Colonic mucosa (tissue), 4 donors: ENCODE measurements at regions not wholly inside any gene's neighbourhood (a gene's known extent, or its start where the extent isn't known, plus 50 kb on each side); places are given as distances from the start of the nearest gene placed in this dataset.

Experiments
- DNase-seq: peaks from one replicate; pipeline ENCODE4 v3.0.0-alpha.2; 2020
- H3K27ac ChIP-seq: fragments of 200-600 bp; one replicate; pipeline ENCODE4 v1.8.0; 2021
- H3K27me3 ChIP-seq: fragments of 200-600 bp; one replicate; pipeline ENCODE4 v1.8.0; 2021
- H3K36me3 ChIP-seq: fragments of 200-600 bp; one replicate; pipeline ENCODE4 v1.8.0; 2021
- H3K4me1 ChIP-seq: fragments of 200-600 bp; one replicate; pipeline ENCODE4 v1.8.0; 2021; ENCODE audit warnings: mild to moderate bottlenecking
- H3K4me3 ChIP-seq: fragments of 200-600 bp; one replicate; pipeline ENCODE4 v1.8.0; 2021
- H3K9ac ChIP-seq, 2 donors: one replicate each; pipeline ENCODE4 v1.7.0; 2013; ENCODE audit warnings: control low read depth in 2 of 2, low read depth in 2 of 2, low read length in 2 of 2
- H3K9me3 ChIP-seq: fragments of 200-600 bp; one replicate; pipeline ENCODE4 v1.8.0; 2021
- intact Hi-C: fragments of 100-400 bp; cut with DNase I; formaldehyde crosslinking; loops from one replicate; pipeline ENCODE4 v1.14.1; 2022
- TF ChIP-seq, protein P1 (sequence below): fragments of 200-600 bp; IDR thresholded peaks from one replicate; pipeline ENCODE4 v1.8.0; 2022; ENCODE audit warnings: antibody characterized with exemption, mild to moderate bottlenecking
- donor health status: healthy.
- donor health status: DM: no; HTN: no; CAD: no.
- donor health status: DM: no; HTN: no; CAD: no.

DNA sequence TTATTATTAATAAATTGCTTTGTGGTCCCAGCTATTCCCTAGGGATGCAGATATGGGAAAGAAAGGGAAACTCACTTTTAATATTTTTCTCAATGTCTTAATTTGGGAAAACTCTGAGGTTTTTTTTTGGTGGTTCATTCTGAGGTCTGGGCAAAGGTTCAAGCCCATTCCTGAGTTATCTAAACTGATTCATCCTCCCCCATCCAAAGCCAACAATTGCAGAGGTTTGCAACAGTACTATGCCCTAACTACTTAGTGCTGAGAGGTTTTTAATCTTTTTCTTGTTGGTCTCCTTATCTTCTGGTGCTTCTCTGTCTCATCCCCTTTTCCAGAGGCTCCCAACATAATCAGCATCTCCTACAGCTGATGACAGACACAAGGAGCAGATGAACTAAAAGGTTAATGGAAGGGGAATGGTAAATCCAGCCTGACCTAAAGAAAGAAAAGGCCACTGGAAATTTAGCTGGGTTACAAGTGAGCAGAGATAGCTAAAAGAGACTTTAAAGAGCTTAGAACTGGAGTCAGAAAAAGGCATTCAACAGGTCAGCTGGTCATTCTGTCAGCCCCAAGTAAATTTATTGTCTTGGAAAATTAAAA lies 390.4 kb downstream of the TGFB2 start:
- no peak for DNase-seq
- H3K9me3 ChIP-seq = no peaks in the 10 kb centered on the region
- H3K9ac ChIP-seq = no peak overlapping the region
- H3K4me3 ChIP-seq = no peak overlapping the region
- intact Hi-C loops = no loop called here
- no peaks in the 10 kb centered on the region for H3K27me3 ChIP-seq
- TF ChIP-seq, protein P1, sequence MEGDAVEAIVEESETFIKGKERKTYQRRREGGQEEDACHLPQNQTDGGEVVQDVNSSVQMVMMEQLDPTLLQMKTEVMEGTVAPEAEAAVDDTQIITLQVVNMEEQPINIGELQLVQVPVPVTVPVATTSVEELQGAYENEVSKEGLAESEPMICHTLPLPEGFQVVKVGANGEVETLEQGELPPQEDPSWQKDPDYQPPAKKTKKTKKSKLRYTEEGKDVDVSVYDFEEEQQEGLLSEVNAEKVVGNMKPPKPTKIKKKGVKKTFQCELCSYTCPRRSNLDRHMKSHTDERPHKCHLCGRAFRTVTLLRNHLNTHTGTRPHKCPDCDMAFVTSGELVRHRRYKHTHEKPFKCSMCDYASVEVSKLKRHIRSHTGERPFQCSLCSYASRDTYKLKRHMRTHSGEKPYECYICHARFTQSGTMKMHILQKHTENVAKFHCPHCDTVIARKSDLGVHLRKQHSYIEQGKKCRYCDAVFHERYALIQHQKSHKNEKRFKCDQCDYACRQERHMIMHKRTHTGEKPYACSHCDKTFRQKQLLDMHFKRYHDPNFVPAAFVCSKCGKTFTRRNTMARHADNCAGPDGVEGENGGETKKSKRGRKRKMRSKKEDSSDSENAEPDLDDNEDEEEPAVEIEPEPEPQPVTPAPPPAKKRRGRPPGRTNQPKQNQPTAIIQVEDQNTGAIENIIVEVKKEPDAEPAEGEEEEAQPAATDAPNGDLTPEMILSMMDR = no peak
- no peaks in the 10 kb centered on the region for H3K4me1 ChIP-seq
- no peaks in the 10 kb centered on the region for H3K36me3 ChIP-seq
- H3K27ac ChIP-seq = no peak overlapping the region

GRCh38 chr1:218739426-218739825 lies 394.3 kb downstream of the TGFB2 start:
- H3K27me3 ChIP-seq = no peaks in the 10 kb centered on the region

GRCh38 chr1:218741852-218742251 lies 396.7 kb downstream of the TGFB2 start:
- H3K27me3 ChIP-seq = no peaks in the 10 kb centered on the region
- no peaks in the 10 kb centered on the region for H3K9me3 ChIP-seq
- no peak overlapping the region for H3K27ac ChIP-seq
- TF ChIP-seq, protein P1 = no peak
- no peaks in the 10 kb centered on the region for H3K4me1 ChIP-seq
- H3K36me3 ChIP-seq = no peaks in the 10 kb centered on the region
- no peak for DNase-seq
- no peak overlapping the region for H3K9ac ChIP-seq
- no peak overlapping the region for H3K4me3 ChIP-seq
- intact Hi-C loops = no loop called here

More at GRCh38 chr1:218739426-218739825, 394.3 kb downstream of the TGFB2 start:
- TF ChIP-seq, protein P1 = no peak
- Histone ChIP-seq H3K4me1 (no peaks in the 10 kb centered on the region), H3K4me3 (no peak overlapping the region), H3K27ac (no peak overlapping the region), H3K9ac (no peak overlapping the region), H3K9me3 (no peaks in the 10 kb centered on the region), H3K36me3 (no peaks in the 10 kb centered on the region)
- peak; percentile 38 for DNase-seq
- intact Hi-C loops = no loop called here

- Histone ChIP-seq H3K9me3 (no peaks in the 10 kb centered on the region), H3K9ac (no peak overlapping the region), H3K4me1 (no peaks in the 10 kb centered on the region), H3K27me3 (no peaks in the 10 kb centered on the region), H3K4me3 (no peak overlapping the region), H3K36me3 (no peaks in the 10 kb centered on the region), H3K27ac (no peak overlapping the region)
- intact Hi-C loops = no loop called here
- no peak for DNase-seq
- TF ChIP-seq, protein P1 = no peak
Measured at GRCh38 chr1:218742467-218743262, 397.5 kb downstream of the TGFB2 start.

GRCh38 chr1:218743861-218744505 lies 398.8 kb downstream of the TGFB2 start:
- TF ChIP-seq, protein P1 = no peak
- no peak overlapping the region for H3K27ac ChIP-seq
- H3K9me3 ChIP-seq = no peaks in the 10 kb centered on the region
- intact Hi-C loops = no loop called here
- H3K9ac ChIP-seq = no peak overlapping the region
- H3K36me3 ChIP-seq = no peaks in the 10 kb centered on the region
- DNase-seq = no peak
- no peaks in the 10 kb centered on the region for H3K27me3 ChIP-seq
- H3K4me3 ChIP-seq = no peak overlapping the region
- no peaks in the 10 kb centered on the region for H3K4me1 ChIP-seq
